B cell (primary cell): ENCODE measurements at regions not wholly inside any gene's neighbourhood (a gene's known extent, or its start where the extent isn't known, plus 50 kb on each side); places are given as distances from the start of the nearest gene placed in this dataset.

Experiments used
- ATAC-seq: fragments of 200-7000 bp; cut with Tn5 transposase; one replicate; pipeline ENCODE4 v1.10.0; 2021; ENCODE audit warnings: low read depth, mild to moderate bottlenecking, moderate number of reproducible peaks, moderate library complexity
- CTCF ChIA-PET: fragments of 350-600 bp; sonication (Branson Sonifier 250); formaldehyde crosslinking; loops from one replicate; lab custom pipeline; 2021; ENCODE audit warnings: antibody characterized with exemption, inconsistent platforms; lab: Charles Lee
- POLR2A ChIA-PET: fragments of 350-600 bp; sonication (Branson Sonifier 250); formaldehyde crosslinking; loops from one replicate; lab custom pipeline; 2021; ENCODE audit warnings: antibody characterized with exemption; lab: Charles Lee
- DNase-seq: peaks from one replicate; pipeline ENCODE4 v3.0.0; 2013
- H2AFZ ChIP-seq: 2 replicates; pipeline ENCODE4 v1.6.1; 2012; ENCODE audit warnings: mild to moderate bottlenecking, low read depth, low read length; ENCODE audit not compliant: insufficient read depth, poor library complexity, severe bottlenecking
- H3K27ac ChIP-seq, 2 donors: 1 replicate in 1 of 2; 2 replicates in 1 of 2; pipeline ENCODE4 v1.5.1; 2012 to 2013; ENCODE audit warnings: low read length in 2 of 2, mild to moderate bottlenecking in 2 of 2, moderate library complexity in 1 of 2
- H3K27me3 ChIP-seq, 4 experiments: fragments of 200-600 bp in 1 of 4; sonication (generic) in 1 of 4; replicated peaks in 1 of 4; 1 replicate in 2 of 4; 2 replicates in 2 of 4; pipeline versions ENCODE4 v1.6.1 to v1.7.0; 2013 to 2016; ENCODE audit warnings: low read length in 3 of 4, mild to moderate bottlenecking in 2 of 4, mixed read lengths in 1 of 4, moderate library complexity in 1 of 4; ENCODE audit not compliant: insufficient read depth in 4 of 4, control insufficient read depth in 3 of 4; ENCODE audit errors: control extremely low read depth in 1 of 4
- H3K36me3 ChIP-seq, 2 experiments: replicated peaks in 1 of 2; 1 replicate in 1 of 2; 2 replicates in 1 of 2; pipeline versions ENCODE4 v1.6.1 to v1.7.1; 2013; ENCODE audit warnings: low read length in 1 of 2; ENCODE audit not compliant: insufficient read depth in 2 of 2, control insufficient read depth in 1 of 2; ENCODE audit errors: control extremely low read depth in 1 of 2, extremely low read depth in 1 of 2
- H3K4me1 ChIP-seq, 2 donors: fragments of 200-600 bp in 1 of 2; sonication (generic) in 1 of 2; 1 replicate in 1 of 2; 2 replicates in 1 of 2; pipeline versions ENCODE4 v1.5.1 to v1.6.1; 2013 to 2017; ENCODE audit warnings: low read length in 2 of 2; ENCODE audit not compliant: control insufficient read depth in 2 of 2, insufficient read depth in 2 of 2
- H3K4me2 ChIP-seq: replicated peaks from 2 replicates; pipeline ENCODE3; 2012; ENCODE audit warnings: mild to moderate bottlenecking, low read depth, low read length; ENCODE audit not compliant: poor library complexity, severe bottlenecking
- H3K4me3 ChIP-seq, 5 experiments: fragments of 200-600 bp in 1 of 5; sonication (generic) in 1 of 5; 1 replicate in 3 of 5; 2 replicates in 2 of 5; pipeline versions ENCODE4 v1.5.1 to v1.7.0; 2011 to 2016; ENCODE audit warnings: low read length in 4 of 5, mild to moderate bottlenecking in 4 of 5, low read depth in 2 of 5, control low read depth in 1 of 5, moderate library complexity in 1 of 5; ENCODE audit not compliant: insufficient read depth in 1 of 5; ENCODE audit errors: control extremely low read depth in 1 of 5, extremely low read depth in 1 of 5
- H3K79me2 ChIP-seq: fragments of 200-600 bp; sonication (generic); one replicate; pipeline ENCODE4 v1.6.0; 2016; ENCODE audit warnings: low read length; ENCODE audit not compliant: control insufficient read depth, insufficient read depth
- H3K9ac ChIP-seq: fragments of 200-600 bp; sonication (generic); 2 replicates; pipeline ENCODE4 v1.6.1; 2017; ENCODE audit warnings: mild to moderate bottlenecking, low read length, moderate library complexity
- H3K9me3 ChIP-seq, 3 donors: one replicate each; pipeline versions ENCODE4 v1.6.1 to v1.7.1; 2013; ENCODE audit warnings: low read length in 2 of 3; ENCODE audit not compliant: control insufficient read depth in 2 of 3, insufficient read depth in 1 of 3; ENCODE audit errors: control extremely low read depth in 1 of 3
- H4K20me1 ChIP-seq: 2 replicates; pipeline ENCODE4 v1.6.0; 2012; ENCODE audit warnings: mild to moderate bottlenecking, low read length; ENCODE audit not compliant: insufficient read depth, control insufficient read depth, poor library complexity, severe bottlenecking
- H3K27ac Mint-ChIP-seq: one replicate; pipeline ENCODE4 v1.8.0; 2021; ENCODE audit warnings: mixed read lengths
- H3K27me3 Mint-ChIP-seq: one replicate; pipeline ENCODE4 v1.8.0; 2021; ENCODE audit warnings: mixed read lengths
- H3K4me1 Mint-ChIP-seq: one replicate; pipeline ENCODE4 v1.8.0; 2021; ENCODE audit warnings: mixed read lengths
- H3K4me3 Mint-ChIP-seq: one replicate; pipeline ENCODE4 v1.8.0; 2021; ENCODE audit warnings: mixed read lengths
- H3K9me3 Mint-ChIP-seq: one replicate; pipeline ENCODE4 v1.8.0; 2022; ENCODE audit warnings: mixed read lengths; ENCODE audit not compliant: insufficient read depth
- CTCF ChIP-seq: fragments of 200-600 bp; IDR thresholded peaks from one replicate; pipeline ENCODE4 v1.8.0; 2022; ENCODE audit warnings: antibody characterized with exemption, mild to moderate bottlenecking
- EZH2 ChIP-seq: IDR thresholded peaks from 2 replicates; pipeline ENCODE4 v1.6.1; 2012; ENCODE audit warnings: borderline replicate concordance, low read depth, mild to moderate bottlenecking, moderate library complexity, low read length; ENCODE audit not compliant: insufficient read depth, poor library complexity, severe bottlenecking
- WGBS: methylation state at CpG from one replicate; pipeline ENCODE4 v1.1.5; 2013; ENCODE audit warnings: missing lambda C conversion rate; ENCODE audit not compliant: insufficient coverage; 5-methylcytosine and 5-hydroxymethylcytosine counted together
- intact Hi-C: fragments of 100-400 bp; cut with micrococcal nuclease; formaldehyde crosslinking; loops from one replicate; pipeline ENCODE4 v1.10.0; 2022

GRCh38 chr4:35229021-35229420, 1015.3 kb downstream of the ARAP2 start:
- ATAC-seq (no peak), DNase-seq (no peak)
- Histone ChIP-seq H3K4me3 (no peak overlapping the region), H3K4me1 (no peaks in the 10 kb centered on the region), H2AFZ (no peak overlapping the region), H3K4me2 (no peak overlapping the region), H3K9me3 (no peaks in the 10 kb centered on the region), H4K20me1 (no peaks in the 10 kb centered on the region), H3K79me2 (no peaks in the 10 kb centered on the region), H3K27ac (no peak overlapping the region), H3K27me3 (no peaks in the 10 kb centered on the region), H3K36me3 (no peaks in the 10 kb centered on the region), H3K9ac (no peak overlapping the region)
- Mint-ChIP-seq H3K27ac (no peak overlapping the region), H3K27me3 (no peaks in the 10 kb centered on the region), H3K9me3 (no peaks in the 10 kb centered on the region), H3K4me3 (no peak overlapping the region), H3K4me1 (no peaks in the 10 kb centered on the region)
- TF ChIP-seq CTCF (no peak), EZH2 (no peak)
- ChIA-PET POLR2A (no interaction called here), CTCF (no interaction called here)
- WGBS = no CpG with 5 or more reads among the region's 2 CpGs
- intact Hi-C loops = no loop called here

GRCh38 chr4:35237924-35238323, 1006.4 kb downstream of the ARAP2 start:
- no peaks in the 10 kb centered on the region for H3K79me2 ChIP-seq
- no peaks in the 10 kb centered on the region for H3K4me1 ChIP-seq
- H3K4me1 Mint-ChIP-seq = no peaks in the 10 kb centered on the region
- H3K9me3 Mint-ChIP-seq = peaks cover 6% of the 10 kb centered on the region
- DNase-seq (no peak), ATAC-seq (no peak)
- ChIA-PET POLR2A (no interaction called here), CTCF (no interaction called here)
- no peaks in the 10 kb centered on the region for H3K27me3 Mint-ChIP-seq
- WGBS = 53% methylated on average over 2 of the region's 4 CpGs
- no peak overlapping the region for H3K9ac ChIP-seq
- intact Hi-C loops = no loop called here
- H3K27me3 ChIP-seq = no peaks in the 10 kb centered on the region
- no peaks in the 10 kb centered on the region for H3K36me3 ChIP-seq
- H3K4me3 ChIP-seq = no peak overlapping the region
- no peak overlapping the region for H3K27ac ChIP-seq
- TF ChIP-seq CTCF (no peak), EZH2 (no peak)
- no peaks in the 10 kb centered on the region for H4K20me1 ChIP-seq
- no peak overlapping the region for H3K4me3 Mint-ChIP-seq
- H3K9me3 ChIP-seq = peaks cover 0 to 6% (median 3%) of the 10 kb centered on the region in 3 donors
- no peak overlapping the region for H2AFZ ChIP-seq
- no peak overlapping the region for H3K4me2 ChIP-seq
- H3K27ac Mint-ChIP-seq = no peak overlapping the region
